ENCODE measurements at regions not wholly inside any gene's neighbourhood (a gene's known extent, or its start where the extent isn't known, plus 50 kb on each side); places are given as distances from the start of the nearest gene placed in this dataset.
A peak's percentile ranks its signal among the peaks of the same experiment; 100 is the strongest.

- TF ChIP-seq CTCF (conservative IDR thresholded peaks at IDR 0.05; ENCODE audit: low read depth in 2 of 2) (peak; percentile 34 to 58; a peak in 3 of 4 replicates), REST (IDR thresholded peaks at IDR 0.05; ENCODE audit: unreplicated experiment) (no peak), EZH2phosphoT487 (IDR thresholded peaks at IDR 0.05; ENCODE audit: unreplicated experiment) (no peak), EZH2 (IDR thresholded peaks at IDR 0.05; ENCODE audit: low read depth, unreplicated experiment) (no peak), STAT1 (IDR thresholded peaks at IDR 0.05; ENCODE audit: unreplicated experiment) (no peak), JUNB (IDR thresholded peaks at IDR 0.05; ENCODE audit: unreplicated experiment) (no peak), POLR2AphosphoS5 (IDR thresholded peaks at IDR 0.05; ENCODE audit: low read depth) (no peak), ZNF462 (CRISPR knock-in tag; IDR thresholded peaks at IDR 0.05) (no peak), CREB1 (CRISPR knock-in tag; IDR thresholded peaks at IDR 0.05; ENCODE audit: low read depth) (no peak), NANOG (IDR thresholded peaks at IDR 0.05; ENCODE audit: borderline replicate concordance) (no peak)
These were observed 480.9 kb downstream of the PCDH11X start for GRCh38 chrX:92260102-92260501.
